Nephron progenitor cell (in vitro differentiated cells): ENCODE measurements at regions not wholly inside any gene's neighbourhood (a gene's known extent, or its start where the extent isn't known, plus 50 kb on each side); places are given as distances from the start of the nearest gene placed in this dataset.

Source experiments
- DNase-seq: peaks from one replicate; pipeline ENCODE4 v3.0.0; 2021
- H3K27ac Mint-ChIP-seq: 2 replicates; pipeline ENCODE4 v1.8.0; 2021; ENCODE audit warnings: mild to moderate bottlenecking, moderate library complexity, mixed read lengths
- H3K27me3 Mint-ChIP-seq: 2 replicates; pipeline ENCODE4 v1.8.0; 2021; ENCODE audit warnings: mild to moderate bottlenecking, low read depth, mixed read lengths; ENCODE audit not compliant: poor library complexity
- H3K36me3 Mint-ChIP-seq: 2 replicates; pipeline ENCODE4 v1.8.0; 2021; ENCODE audit warnings: low read depth, mixed read lengths
- H3K4me1 Mint-ChIP-seq: 2 replicates; pipeline ENCODE4 v1.8.0; 2021; ENCODE audit warnings: mixed read lengths
- H3K4me3 Mint-ChIP-seq: 2 replicates; pipeline ENCODE4 v1.8.0; 2021; ENCODE audit warnings: mild to moderate bottlenecking, moderate library complexity, mixed read lengths
- H3K9me3 Mint-ChIP-seq: 2 replicates; pipeline ENCODE4 v1.8.0; 2021; ENCODE audit warnings: mild to moderate bottlenecking, moderate library complexity, mixed read lengths
- CTCF ChIP-seq: fragments of 200-600 bp; sonication (generic); IDR thresholded peaks from 2 replicates; pipeline ENCODE4 v1.5.0; 2021; ENCODE audit warnings: antibody characterized with exemption

GRCh38 chr17:79505199-79505598 is 105.7 kb downstream of the RBFOX3 start:
- peaks cover 20% of the 10 kb centered on the region for H3K27me3 Mint-ChIP-seq
- H3K4me1 Mint-ChIP-seq, result peaks cover 41% of the 10 kb centered on the region
- no peaks in the 10 kb centered on the region for H3K36me3 Mint-ChIP-seq
- H3K27ac Mint-ChIP-seq, result no peak overlapping the region
- peaks cover 4% of the 10 kb centered on the region for H3K9me3 Mint-ChIP-seq
- H3K4me3 Mint-ChIP-seq, result no peak overlapping the region
- no peak for TF ChIP-seq CTCF
- no peak for DNase-seq

GRCh38 chr17:79504181-79504605 is 106.7 kb downstream of the RBFOX3 start:
- H3K9me3 Mint-ChIP-seq, result peaks cover 4% of the 10 kb centered on the region
- H3K4me3 Mint-ChIP-seq, result no peak overlapping the region
- no peak for TF ChIP-seq CTCF
- H3K4me1 Mint-ChIP-seq, result peaks cover 33% of the 10 kb centered on the region
- H3K36me3 Mint-ChIP-seq, result no peaks in the 10 kb centered on the region
- no peak for DNase-seq
- H3K27ac Mint-ChIP-seq, result no peak overlapping the region
- H3K27me3 Mint-ChIP-seq, result peaks cover 22% of the 10 kb centered on the region

GRCh38 chr17:79503126-79503839 is 107.6 kb downstream of the RBFOX3 start:
- H3K27ac Mint-ChIP-seq, result no peak overlapping the region
- peaks cover 4% of the 10 kb centered on the region for H3K9me3 Mint-ChIP-seq
- peaks cover 24% of the 10 kb centered on the region for H3K4me1 Mint-ChIP-seq
- DNase-seq, result no peak
- H3K36me3 Mint-ChIP-seq, result no peaks in the 10 kb centered on the region
- H3K4me3 Mint-ChIP-seq, result no peak overlapping the region
- H3K27me3 Mint-ChIP-seq, result peaks cover 23% of the 10 kb centered on the region
- no peak for TF ChIP-seq CTCF

- TF ChIP-seq CTCF, result no peak
- Mint-ChIP-seq H3K4me1 (peaks cover 23% of the 10 kb centered on the region), H3K4me3 (no peak overlapping the region), H3K27me3 (peaks cover 30% of the 10 kb centered on the region), H3K9me3 (peaks cover 4% of the 10 kb centered on the region), H3K36me3 (no peaks in the 10 kb centered on the region), H3K27ac (no peak overlapping the region)
- DNase-seq, result no peak
Observed at GRCh38 chr17:79501910-79502309, 108.9 kb downstream of the RBFOX3 start.

- peaks cover 4% of the 10 kb centered on the region for H3K9me3 Mint-ChIP-seq
- H3K4me3 Mint-ChIP-seq, result no peak overlapping the region
- no peak for DNase-seq
- no peak for TF ChIP-seq CTCF
- no peak overlapping the region for H3K27ac Mint-ChIP-seq
- H3K4me1 Mint-ChIP-seq, result peaks cover 30% of the 10 kb centered on the region
- H3K27me3 Mint-ChIP-seq, result peaks cover 24% of the 10 kb centered on the region
- no peaks in the 10 kb centered on the region for H3K36me3 Mint-ChIP-seq
Observed at GRCh38 chr17:79500745-79501618, 109.9 kb downstream of the RBFOX3 start.
